Rectal smooth muscle tissue (tissue), 1 donor: ENCODE measurements at regions not wholly inside any gene's neighbourhood (a gene's known extent, or its start where the extent isn't known, plus 50 kb on each side); places are given as distances from the start of the nearest gene placed in this dataset.
"Not testable (repeated sequence)": the region's sequence is repeated elsewhere in the genome, so short reads cannot be mapped to it uniquely, and the experiment has no call there.

ENCODE experiments used
- H3K27ac ChIP-seq: one replicate; pipeline ENCODE4 v1.7.0; 2013; ENCODE audit warnings: low read depth, low read length, inconsistent platforms
- H3K27me3 ChIP-seq: one replicate; pipeline ENCODE4 v1.7.0; 2013; ENCODE audit warnings: low read length; ENCODE audit not compliant: control insufficient read depth, insufficient read depth
- H3K36me3 ChIP-seq: one replicate; pipeline ENCODE4 v1.7.0; 2013; ENCODE audit warnings: low read length; ENCODE audit not compliant: control insufficient read depth, insufficient read depth
- H3K4me1 ChIP-seq: one replicate; pipeline ENCODE4 v1.7.0; 2013; ENCODE audit warnings: low read length; ENCODE audit not compliant: control insufficient read depth, insufficient read depth
- H3K4me3 ChIP-seq: one replicate; pipeline ENCODE4 v1.7.0; 2013; ENCODE audit warnings: low read length
- H3K9ac ChIP-seq: one replicate; pipeline ENCODE4 v1.7.0; 2013; ENCODE audit warnings: low read length

GRCh38 chr6:21858076-21858475 lies 264.5 kb downstream of the SOX4 start:
- H3K27ac ChIP-seq = no peak overlapping the region
- no peaks in the 10 kb centered on the region for H3K36me3 ChIP-seq
- no peaks in the 10 kb centered on the region for H3K4me1 ChIP-seq
- H3K9ac ChIP-seq = no peak overlapping the region
- no peak overlapping the region for H3K4me3 ChIP-seq
- no peaks in the 10 kb centered on the region for H3K27me3 ChIP-seq

GRCh38 chr6:21859193-21859735 lies 265.7 kb downstream of the SOX4 start:
- Histone ChIP-seq H3K27ac (no peak overlapping the region), H3K36me3 (no peaks in the 10 kb centered on the region)

GRCh38 chr6:21861942-21862341 lies 268.4 kb downstream of the SOX4 start:
- Histone ChIP-seq H3K4me1 (no peaks in the 10 kb centered on the region), H3K36me3 (no peaks in the 10 kb centered on the region), H3K4me3 (no peak overlapping the region)

More at GRCh38 chr6:21859193-21859735, 265.7 kb downstream of the SOX4 start:
- no peaks in the 10 kb centered on the region for H3K27me3 ChIP-seq
- H3K4me1 ChIP-seq = no peaks in the 10 kb centered on the region
- no peak overlapping the region for H3K4me3 ChIP-seq
- H3K9ac ChIP-seq = no peak overlapping the region

GRCh38 chr6:21864206-21864605 lies 270.7 kb downstream of the SOX4 start:
- Histone ChIP-seq H3K4me1 (no peaks in the 10 kb centered on the region), H3K27me3 (no peaks in the 10 kb centered on the region), H3K27ac (no peak overlapping the region), H3K36me3 (no peaks in the 10 kb centered on the region), H3K9ac (no peak overlapping the region), H3K4me3 (no peak overlapping the region)

More at GRCh38 chr6:21861942-21862341, 268.4 kb downstream of the SOX4 start:
- Histone ChIP-seq H3K27ac (no peak overlapping the region), H3K9ac (no peak overlapping the region), H3K27me3 (no peaks in the 10 kb centered on the region)

- H3K4me3 ChIP-seq = no peak overlapping the region
- no peaks in the 10 kb centered on the region for H3K36me3 ChIP-seq
- no peak overlapping the region for H3K9ac ChIP-seq
- H3K4me1 ChIP-seq = no peaks in the 10 kb centered on the region
- H3K27ac ChIP-seq = no peak overlapping the region
- no peaks in the 10 kb centered on the region for H3K27me3 ChIP-seq
These were observed 274.7 kb downstream of the SOX4 start for GRCh38 chr6:21868226-21868625.

- no peak overlapping the region for H3K27ac ChIP-seq
These were observed 275.7 kb downstream of the SOX4 start for GRCh38 chr6:21869085-21869771.

GRCh38 chr6:21870076-21870730 lies 276.7 kb downstream of the SOX4 start:
- H3K4me3 ChIP-seq = no peak overlapping the region
- no peaks in the 10 kb centered on the region for H3K4me1 ChIP-seq
- H3K9ac ChIP-seq = no peak overlapping the region
- H3K27me3 ChIP-seq = no peaks in the 10 kb centered on the region
- no peak overlapping the region for H3K27ac ChIP-seq
- no peaks in the 10 kb centered on the region for H3K36me3 ChIP-seq

More at GRCh38 chr6:21869085-21869771, 275.7 kb downstream of the SOX4 start:
- H3K36me3 ChIP-seq = no peaks in the 10 kb centered on the region
- no peaks in the 10 kb centered on the region for H3K4me1 ChIP-seq
- H3K4me3 ChIP-seq = no peak overlapping the region
- H3K27me3 ChIP-seq = no peaks in the 10 kb centered on the region
- no peak overlapping the region for H3K9ac ChIP-seq

- Histone ChIP-seq H3K27me3 (no peaks in the 10 kb centered on the region), H3K36me3 (no peaks in the 10 kb centered on the region), H3K4me1 (no peaks in the 10 kb centered on the region), H3K27ac (no peak overlapping the region), H3K9ac (no peak overlapping the region), H3K4me3 (no peak overlapping the region)
These were observed 278.3 kb downstream of the SOX4 start for GRCh38 chr6:21871831-21872230.

GRCh38 chr6:21872749-21873148 lies 279.2 kb downstream of the SOX4 start:
- no peak overlapping the region for H3K4me3 ChIP-seq
- no peaks in the 10 kb centered on the region for H3K36me3 ChIP-seq
- no peak overlapping the region for H3K9ac ChIP-seq
- H3K27ac ChIP-seq = no peak overlapping the region
- H3K4me1 ChIP-seq = no peaks in the 10 kb centered on the region
- H3K27me3 ChIP-seq = no peaks in the 10 kb centered on the region

GRCh38 chr6:21873562-21873961 lies 280.0 kb downstream of the SOX4 start:
- Histone ChIP-seq H3K4me1 (no peaks in the 10 kb centered on the region), H3K27ac (no peak overlapping the region), H3K36me3 (no peaks in the 10 kb centered on the region), H3K4me3 (no peak overlapping the region), H3K27me3 (no peaks in the 10 kb centered on the region), H3K9ac (no peak overlapping the region)

GRCh38 chr6:21874372-21874771 lies 280.8 kb downstream of the SOX4 start:
- H3K36me3 ChIP-seq = no peaks in the 10 kb centered on the region
- no peak overlapping the region for H3K27ac ChIP-seq
- no peak overlapping the region for H3K4me3 ChIP-seq
- no peak overlapping the region for H3K9ac ChIP-seq
- H3K27me3 ChIP-seq = no peaks in the 10 kb centered on the region
- no peaks in the 10 kb centered on the region for H3K4me1 ChIP-seq

GRCh38 chr6:21877037-21877436 lies 283.5 kb downstream of the SOX4 start:
- not testable (repeated sequence) for H3K36me3 ChIP-seq, H3K4me3 ChIP-seq, H3K4me1 ChIP-seq, H3K9ac ChIP-seq, H3K27ac ChIP-seq, H3K27me3 ChIP-seq

- H3K9ac ChIP-seq, H3K4me3 ChIP-seq, H3K36me3 ChIP-seq, H3K27ac ChIP-seq, H3K27me3 ChIP-seq, H3K4me1 ChIP-seq: not testable (repeated sequence)
These were observed 286.7 kb downstream of the SOX4 start for GRCh38 chr6:21880249-21880648.
